Esophagus squamous epithelium (tissue), 5 donors: ENCODE measurements at regions not wholly inside any gene's neighbourhood (a gene's known extent, or its start where the extent isn't known, plus 50 kb on each side); places are given as distances from the start of the nearest gene placed in this dataset.

Experiments used
- DNase-seq: peaks from one replicate; lab custom pipeline; 2025; lab: John Stamatoyannopoulos, UW
- H3K27ac ChIP-seq, 4 donors: fragments of 200-600 bp; sonication (generic); one replicate each; pipeline ENCODE4 v1.5.1; 2016 to 2019; ENCODE audit warnings: mild to moderate bottlenecking in 1 of 4
- H3K27me3 ChIP-seq, 4 donors: fragments of 200-600 bp; sonication (generic); 1 replicate in 3 of 4; 2 replicates in 1 of 4; pipeline versions ENCODE4 v1.5.1 to v1.6.0; 2017 to 2021; ENCODE audit warnings: antibody characterized with exemption in 1 of 4
- H3K36me3 ChIP-seq, 3 donors: fragments of 200-600 bp; sonication (generic); one replicate each; pipeline ENCODE4 v1.5.1; 2016 to 2019
- H3K4me1 ChIP-seq, 3 donors: fragments of 200-600 bp; sonication (generic); one replicate each; pipeline ENCODE4 v1.5.1; 2017 to 2019
- H3K4me3 ChIP-seq, 4 donors: fragments of 200-600 bp; sonication (generic); 1 replicate in 3 of 4; 2 replicates in 1 of 4; pipeline ENCODE4 v1.5.1; 2016 to 2019; ENCODE audit warnings: mild to moderate bottlenecking in 2 of 4, moderate library complexity in 1 of 4
- H3K9me3 ChIP-seq, 3 donors: fragments of 200-600 bp; sonication (generic); one replicate each; pipeline ENCODE4 v1.5.1; 2016 to 2019
- POLR2A ChIP-seq, 4 donors: fragments of 450-650 bp; IDR thresholded peaks; one replicate each; pipeline ENCODE4 v1.6.1; 2017; ENCODE audit warnings: antibody characterized with exemption in 4 of 4, mild to moderate bottlenecking in 4 of 4, moderate library complexity in 3 of 4
- WGBS, 2 donors: methylation state at CpG; one replicate each; pipeline ENCODE4 v1.1.5; 2018; 5-methylcytosine and 5-hydroxymethylcytosine counted together
- intact Hi-C: fragments of 100-400 bp; cut with DNase I; formaldehyde crosslinking; loops from one replicate; pipeline ENCODE4 v1.15.0; 2022
- TF ChIP-seq, protein P1 (sequence below), 6 experiments: fragments of 450-650 bp in 4 of 6; fragments of 200-600 bp in 2 of 6; sonication (generic) in 2 of 6; IDR thresholded peaks; one replicate each; pipeline ENCODE4 v1.5.1; 2016 to 2019; ENCODE audit warnings: antibody characterized with exemption in 6 of 6, mild to moderate bottlenecking in 4 of 6, moderate library complexity in 4 of 6
- donor health status: DM: yes; HTN: yes; CAD: no.

DNA sequence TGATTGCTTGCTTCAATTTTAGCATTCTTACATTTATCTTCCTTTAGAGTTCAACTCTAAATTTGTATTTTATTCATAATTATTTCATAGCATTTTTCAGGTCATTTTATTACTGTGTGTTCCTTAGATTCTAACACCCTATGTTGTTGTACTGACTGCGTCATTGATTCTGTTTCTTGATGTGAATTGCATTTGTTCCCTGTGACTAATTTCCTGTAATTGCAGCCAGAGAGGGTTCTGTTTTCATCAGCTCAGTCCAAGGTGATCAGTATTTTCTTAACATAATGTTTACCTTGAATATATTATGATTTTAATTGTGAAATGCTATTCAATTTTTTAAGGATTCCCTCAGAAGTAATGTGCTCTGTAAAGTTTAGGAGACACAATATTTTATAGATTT lies 970.2 kb upstream of the PIK3C3 start:
- H3K4me3 ChIP-seq, result no peak overlapping the region
- no peak for DNase-seq
- no peak overlapping the region for H3K27ac ChIP-seq
- H3K27me3 ChIP-seq, result no peaks in the 10 kb centered on the region
- H3K36me3 ChIP-seq, result no peaks in the 10 kb centered on the region
- H3K9me3 ChIP-seq, result no peaks in the 10 kb centered on the region
- intact Hi-C loops, result no loop called here
- TF ChIP-seq POLR2A (IDR thresholded peaks at IDR 0.05), result no peak
- TF ChIP-seq, protein P1, sequence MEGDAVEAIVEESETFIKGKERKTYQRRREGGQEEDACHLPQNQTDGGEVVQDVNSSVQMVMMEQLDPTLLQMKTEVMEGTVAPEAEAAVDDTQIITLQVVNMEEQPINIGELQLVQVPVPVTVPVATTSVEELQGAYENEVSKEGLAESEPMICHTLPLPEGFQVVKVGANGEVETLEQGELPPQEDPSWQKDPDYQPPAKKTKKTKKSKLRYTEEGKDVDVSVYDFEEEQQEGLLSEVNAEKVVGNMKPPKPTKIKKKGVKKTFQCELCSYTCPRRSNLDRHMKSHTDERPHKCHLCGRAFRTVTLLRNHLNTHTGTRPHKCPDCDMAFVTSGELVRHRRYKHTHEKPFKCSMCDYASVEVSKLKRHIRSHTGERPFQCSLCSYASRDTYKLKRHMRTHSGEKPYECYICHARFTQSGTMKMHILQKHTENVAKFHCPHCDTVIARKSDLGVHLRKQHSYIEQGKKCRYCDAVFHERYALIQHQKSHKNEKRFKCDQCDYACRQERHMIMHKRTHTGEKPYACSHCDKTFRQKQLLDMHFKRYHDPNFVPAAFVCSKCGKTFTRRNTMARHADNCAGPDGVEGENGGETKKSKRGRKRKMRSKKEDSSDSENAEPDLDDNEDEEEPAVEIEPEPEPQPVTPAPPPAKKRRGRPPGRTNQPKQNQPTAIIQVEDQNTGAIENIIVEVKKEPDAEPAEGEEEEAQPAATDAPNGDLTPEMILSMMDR (IDR thresholded peaks at IDR 0.05), result no peak
- 88 to 93% methylated on average over 1 of the region's 1 CpG for WGBS, 2 donors
- no peaks in the 10 kb centered on the region for H3K4me1 ChIP-seq

DNA sequence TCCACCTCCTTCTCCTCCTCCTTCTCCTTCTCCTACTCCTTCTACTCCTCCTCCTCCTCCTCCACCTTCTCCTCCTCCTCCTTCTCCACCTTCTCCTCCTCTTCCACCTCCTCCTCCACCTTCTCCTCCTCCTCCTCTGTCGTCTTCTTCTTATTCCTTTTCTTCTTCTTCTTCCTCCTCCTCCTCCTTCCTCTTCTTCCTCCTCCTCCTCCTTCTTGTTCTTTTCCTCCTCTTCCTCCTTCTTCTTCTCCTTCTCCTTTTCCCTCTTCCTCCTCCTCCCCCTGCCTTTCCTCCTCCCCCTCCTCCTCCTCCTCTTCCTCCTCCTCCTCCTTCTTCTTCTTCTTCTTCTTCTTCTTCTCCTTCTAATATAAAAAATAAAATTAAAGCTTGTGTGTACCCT lies 971.2 kb upstream of the PIK3C3 start:
- Histone ChIP-seq H3K27ac (no peak overlapping the region), H3K36me3 (no peaks in the 10 kb centered on the region), H3K9me3 (no peaks in the 10 kb centered on the region), H3K27me3 (no peaks in the 10 kb centered on the region), H3K4me3 (no peak overlapping the region), H3K4me1 (no peaks in the 10 kb centered on the region)
- 44 to 77% methylated on average over 1 of the region's 1 CpG for WGBS, 2 donors
- DNase-seq, result no peak
- TF ChIP-seq, protein P1 (IDR thresholded peaks at IDR 0.05), result no peak
- no peak for TF ChIP-seq POLR2A (IDR thresholded peaks at IDR 0.05)
- intact Hi-C loops, result no loop called here

DNA sequence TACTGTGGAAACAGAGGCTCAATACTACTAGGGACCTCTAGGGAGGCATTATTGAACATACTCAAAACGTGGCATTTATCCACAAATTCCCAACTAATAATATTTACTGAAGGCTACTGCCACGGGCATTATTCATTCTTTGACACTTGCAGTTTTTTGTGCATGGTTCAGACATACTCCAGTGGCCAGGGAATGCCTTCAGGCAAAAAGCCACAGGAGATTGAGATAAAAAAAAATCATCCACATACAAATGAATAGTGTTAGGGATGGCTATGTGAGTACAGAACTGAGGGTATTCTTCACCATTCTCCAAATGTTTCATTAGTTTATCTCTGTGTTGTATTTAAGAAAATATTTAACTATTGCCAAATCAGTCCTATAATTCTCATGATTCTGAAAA lies 974.9 kb upstream of the PIK3C3 start:
- TF ChIP-seq, protein P1 (IDR thresholded peaks at IDR 0.05), result no peak
- TF ChIP-seq POLR2A (IDR thresholded peaks at IDR 0.05), result no peak
- Histone ChIP-seq H3K9me3 (no peaks in the 10 kb centered on the region), H3K4me3 (no peak overlapping the region), H3K27ac (no peak overlapping the region), H3K36me3 (no peaks in the 10 kb centered on the region), H3K4me1 (no peaks in the 10 kb centered on the region), H3K27me3 (no peaks in the 10 kb centered on the region)
- intact Hi-C loops, result no loop called here
- no peak for DNase-seq
- WGBS, 2 donors, result 0 to 2% methylated on average over 2 of the region's 2 CpGs

DNA sequence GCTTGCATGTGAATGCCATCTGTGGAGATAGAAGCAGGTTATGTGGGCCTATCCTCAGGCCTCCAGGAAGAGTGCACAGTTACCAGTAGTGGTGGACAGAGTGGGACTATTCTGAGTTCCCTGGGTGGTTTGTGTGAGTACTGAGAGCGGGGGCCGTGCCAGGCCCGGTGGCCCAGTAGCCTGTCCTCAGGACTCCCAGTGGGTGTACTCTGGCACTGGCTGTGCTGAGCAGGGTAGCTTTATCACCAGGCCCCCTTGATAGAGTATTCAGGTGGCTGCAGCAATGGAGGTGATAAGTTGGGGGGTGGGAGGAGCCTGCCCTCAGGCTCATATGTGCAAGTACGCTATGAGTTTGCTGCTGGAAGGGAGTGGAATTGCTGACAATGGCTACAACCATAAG lies 979.0 kb upstream of the PIK3C3 start:
- TF ChIP-seq POLR2A (IDR thresholded peaks at IDR 0.05), result no peak
- TF ChIP-seq, protein P1 (IDR thresholded peaks at IDR 0.05), result no peak
- Histone ChIP-seq H3K27ac (no peak overlapping the region), H3K36me3 (no peaks in the 10 kb centered on the region), H3K9me3 (no peaks in the 10 kb centered on the region), H3K4me3 (no peak overlapping the region), H3K4me1 (no peaks in the 10 kb centered on the region), H3K27me3 (no peaks in the 10 kb centered on the region)
- no peak for DNase-seq
- 73 to 86% methylated on average over 1 to 4 of the region's 4 CpGs for WGBS, 2 donors
- intact Hi-C loops, result no loop called here

DNA sequence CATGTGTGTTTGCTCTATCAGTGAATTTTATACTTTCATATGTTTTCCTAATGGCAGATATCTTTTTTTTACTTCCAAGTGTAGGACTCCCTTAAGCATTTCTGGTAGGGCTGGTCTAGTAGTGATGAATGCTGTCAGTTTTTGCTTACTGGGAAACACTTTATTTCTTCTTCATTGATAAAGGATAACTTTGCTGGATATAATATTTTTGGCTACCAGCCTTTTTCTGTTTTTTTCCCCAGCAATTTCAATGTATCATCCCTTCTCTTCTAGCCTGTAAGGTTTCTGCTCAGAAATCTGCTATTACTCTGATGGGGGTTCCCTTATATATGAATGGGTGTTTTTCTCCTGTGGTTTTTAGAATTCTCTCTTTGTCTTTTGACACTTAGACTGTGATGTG lies 980.6 kb upstream of the PIK3C3 start:
- intact Hi-C loops, result no loop called here
- no peak for TF ChIP-seq POLR2A (IDR thresholded peaks at IDR 0.05)
- TF ChIP-seq, protein P1 (IDR thresholded peaks at IDR 0.05), result no peak

More for the DNA sequence above, 980.6 kb upstream of the PIK3C3 start:
- H3K27ac ChIP-seq, result no peak overlapping the region
- H3K4me1 ChIP-seq, result no peaks in the 10 kb centered on the region
- no peak for DNase-seq
- H3K9me3 ChIP-seq, result no peaks in the 10 kb centered on the region
- no peak overlapping the region for H3K4me3 ChIP-seq
- H3K36me3 ChIP-seq, result no peaks in the 10 kb centered on the region
- H3K27me3 ChIP-seq, result no peaks in the 10 kb centered on the region
